ENCODE measurements at regions not wholly inside any gene's neighbourhood (a gene's known extent, or its start where the extent isn't known, plus 50 kb on each side); places are given as distances from the start of the nearest gene placed in this dataset.

DNA sequence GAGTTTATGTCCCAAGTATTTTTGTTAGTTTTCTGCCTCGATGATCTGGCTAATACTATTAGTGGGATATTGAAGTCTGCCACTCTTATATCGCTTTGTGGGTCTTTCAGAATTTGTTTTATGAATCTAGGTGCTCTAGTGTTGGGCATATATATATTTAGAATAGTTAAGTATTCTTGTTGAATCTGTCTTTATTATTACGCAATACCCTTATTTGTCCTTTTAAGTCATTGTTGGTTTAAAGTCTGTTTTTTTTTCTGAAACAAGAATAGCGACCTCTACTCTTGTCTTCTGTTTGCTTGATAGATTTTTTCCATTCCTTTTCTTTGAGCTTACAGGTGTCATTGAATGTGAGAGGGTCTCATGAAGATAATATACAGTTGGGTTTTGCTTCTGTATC is 239.0 kb downstream of the ASCL1 start:
- DNase-seq: no peak

GRCh38 chr12:103197725-103198388 is 240.4 kb downstream of the ASCL1 start:
- DNase-seq: no peak

- DNase-seq: no peak
Measured at GRCh38 chr12:103198499-103198898, 241.0 kb downstream of the ASCL1 start.

DNA sequence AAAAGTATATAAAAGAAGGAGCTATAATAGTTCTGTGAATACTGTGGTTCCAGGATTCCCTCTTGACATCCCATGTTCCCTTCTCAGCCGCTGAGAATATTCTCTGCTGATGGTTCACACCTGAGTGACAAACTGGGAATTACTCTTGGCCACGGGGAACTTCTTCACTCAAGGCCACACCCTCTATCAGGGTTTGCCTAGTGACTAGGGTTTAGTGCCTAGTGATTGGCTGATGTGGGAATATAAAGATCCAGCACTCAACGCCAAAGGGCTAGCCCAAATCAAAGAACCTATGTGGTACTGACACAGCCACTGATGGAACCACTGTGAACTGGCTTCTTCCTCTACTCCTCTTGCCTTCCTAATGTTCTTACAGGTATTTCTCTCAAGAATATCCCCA is 248.4 kb downstream of the ASCL1 start:
- no peak for DNase-seq

DNA sequence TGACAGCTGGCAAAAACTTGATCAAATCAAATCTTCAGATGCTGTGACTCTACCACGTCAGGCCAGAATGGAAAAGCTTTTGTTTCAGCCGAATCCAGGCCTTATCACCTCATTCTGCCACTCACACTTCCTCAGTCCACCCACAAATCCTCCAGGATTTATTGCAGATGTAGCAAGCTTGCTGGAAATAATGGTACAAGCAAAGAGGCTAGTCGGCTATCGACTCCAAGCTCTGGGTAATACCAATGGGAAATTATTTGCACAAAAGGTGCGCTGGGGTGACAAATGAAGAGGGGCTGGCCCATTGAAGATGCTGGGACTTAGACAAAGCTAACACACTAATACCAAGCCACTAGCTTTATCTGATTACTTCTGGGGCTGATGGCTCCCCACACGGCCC is 250.5 kb downstream of the ASCL1 start:
- no peak for DNase-seq

DNA sequence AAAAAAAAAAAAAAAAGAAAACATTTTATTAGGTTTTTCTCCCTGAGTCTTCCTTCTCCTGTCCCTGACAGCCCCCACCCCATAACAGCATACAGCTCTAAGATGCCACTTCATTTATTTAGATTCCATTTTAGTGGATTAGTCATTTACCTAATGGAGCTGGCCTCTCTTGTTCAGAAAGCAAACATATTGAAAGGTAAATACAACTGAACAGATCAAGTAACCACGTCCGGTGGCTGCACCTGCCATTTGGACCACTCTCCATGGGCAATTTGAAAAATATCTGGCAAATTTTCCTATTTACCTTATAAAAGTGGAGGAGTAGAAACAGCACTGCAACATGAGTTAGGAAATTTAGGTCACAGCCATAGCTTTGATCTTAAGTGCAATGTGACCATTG is 254.6 kb downstream of the C12orf42 start:
- DNase-seq: no peak

GRCh38 chr12:103244596-103244995 is 251.2 kb downstream of the C12orf42 start:
- no peak for DNase-seq

GRCh38 chr12:103247531-103247930 is 248.2 kb downstream of the C12orf42 start:
- no peak for DNase-seq

- DNase-seq: no peak
Measured at GRCh38 chr12:103249607-103250006, 246.2 kb downstream of the C12orf42 start.

GRCh38 chr12:103250487-103250886 is 245.3 kb downstream of the C12orf42 start:
- DNase-seq: no peak
